ENCODE measurements at regions not wholly inside any gene's neighbourhood (a gene's known extent, or its start where the extent isn't known, plus 50 kb on each side); places are given as distances from the start of the nearest gene placed in this dataset.
A peak's percentile ranks its signal among the peaks of the same experiment; 100 is the strongest.

- H3K36me3 ChIP-seq (ENCODE audit: control insufficient read depth in 2 of 2, extremely low read depth in 1 of 2, insufficient read depth in 2 of 2, low read length in 2 of 2) = no peaks in the 10 kb centered on the region
- H3K4me1 ChIP-seq (ENCODE audit: control insufficient read depth, extremely low read depth, insufficient read depth, low read length) = peaks cover 10% of the 10 kb centered on the region
- no peak overlapping the region for H3K4me3 ChIP-seq (ENCODE audit: control insufficient read depth in 2 of 3, extremely low read depth in 1 of 3, insufficient read depth in 2 of 3, low read depth in 1 of 3, low read length in 3 of 3)
- no peaks in the 10 kb centered on the region for H3K9me3 ChIP-seq (ENCODE audit: control insufficient read depth, low read depth, low read length)
- no peak for TF ChIP-seq CTCF (optimal IDR thresholded peaks at IDR 0.05 in 1 of 3, IDR thresholded peaks at IDR 0.05 in 1 of 3, conservative IDR thresholded peaks at IDR 0.05 in 1 of 3; ENCODE audit: extremely low read depth in 1 of 3, insufficient read depth in 2 of 3, low read length in 3 of 3)
- TF ChIP-seq EZH2 (IDR thresholded peaks at IDR 0.05; ENCODE audit: low read length) = no peak
- FAIRE-seq (no peak), DNase-seq (ENCODE audit: low read depth, low spot score) (no peak)
- H3K4me2 ChIP-seq (ENCODE audit: control insufficient read depth, extremely low read depth, insufficient read depth, low read depth, low read length) = no peak overlapping the region
- H3K9ac ChIP-seq (ENCODE audit: control insufficient read depth, extremely low read depth, insufficient read depth, low read length) = no peak overlapping the region
- no peaks in the 10 kb centered on the region for H3K9me1 ChIP-seq (ENCODE audit: control insufficient read depth, extremely low read depth, insufficient read depth, low read length)
- no peaks in the 10 kb centered on the region for H4K20me1 ChIP-seq (ENCODE audit: control insufficient read depth, extremely low read depth, insufficient read depth, low read length)
- no peak overlapping the region for H2AFZ ChIP-seq (ENCODE audit: control insufficient read depth, low read length)
- no peak overlapping the region for H3K27ac ChIP-seq (ENCODE audit: control insufficient read depth, insufficient read depth, low read length)
- no peaks in the 10 kb centered on the region for H3K79me2 ChIP-seq (ENCODE audit: control insufficient read depth, insufficient read depth, low read length)
- dilution Hi-C loops (cut with MboI; ENCODE audit: extremely low pct_ligation_motif_present, low sequenced_read_pairs) = no loop called here
- H3K27me3 ChIP-seq (ENCODE audit: control insufficient read depth, extremely low read depth, insufficient read depth, low read length) = peaks cover 18% of the 10 kb centered on the region
These were observed 134.9 kb upstream of the HSD17B12 start for GRCh38 chr11:43545610-43546009.

- Histone ChIP-seq H2AFZ (ENCODE audit: control insufficient read depth, low read length) (no peak overlapping the region), H3K27ac (ENCODE audit: control insufficient read depth, insufficient read depth, low read length) (no peak overlapping the region), H3K4me2 (ENCODE audit: control insufficient read depth, extremely low read depth, insufficient read depth, low read depth, low read length) (no peak overlapping the region), H3K9me3 (ENCODE audit: control insufficient read depth, low read depth, low read length) (no peaks in the 10 kb centered on the region), H3K79me2 (ENCODE audit: control insufficient read depth, insufficient read depth, low read length) (no peaks in the 10 kb centered on the region), H3K27me3 (ENCODE audit: control insufficient read depth, extremely low read depth, insufficient read depth, low read length) (peaks cover 18% of the 10 kb centered on the region), H4K20me1 (ENCODE audit: control insufficient read depth, extremely low read depth, insufficient read depth, low read length) (no peaks in the 10 kb centered on the region), H3K4me1 (ENCODE audit: control insufficient read depth, extremely low read depth, insufficient read depth, low read length) (peaks cover 10% of the 10 kb centered on the region), H3K9ac (ENCODE audit: control insufficient read depth, extremely low read depth, insufficient read depth, low read length) (no peak overlapping the region), H3K9me1 (ENCODE audit: control insufficient read depth, extremely low read depth, insufficient read depth, low read length) (no peaks in the 10 kb centered on the region), H3K4me3 (ENCODE audit: control insufficient read depth in 2 of 3, extremely low read depth in 1 of 3, insufficient read depth in 2 of 3, low read depth in 1 of 3, low read length in 3 of 3) (no peak overlapping the region), H3K36me3 (ENCODE audit: control insufficient read depth in 2 of 2, extremely low read depth in 1 of 2, insufficient read depth in 2 of 2, low read length in 2 of 2) (no peaks in the 10 kb centered on the region)
- FAIRE-seq (no peak), DNase-seq (ENCODE audit: low read depth, low spot score) (no peak)
- dilution Hi-C loops (cut with MboI; ENCODE audit: extremely low pct_ligation_motif_present, low sequenced_read_pairs) = no loop called here
- no peak for TF ChIP-seq CTCF (optimal IDR thresholded peaks at IDR 0.05 in 1 of 3, IDR thresholded peaks at IDR 0.05 in 1 of 3, conservative IDR thresholded peaks at IDR 0.05 in 1 of 3; ENCODE audit: extremely low read depth in 1 of 3, insufficient read depth in 2 of 3, low read length in 3 of 3)
- TF ChIP-seq EZH2 (IDR thresholded peaks at IDR 0.05; ENCODE audit: low read length) = peak; percentile 19
These were observed 133.7 kb upstream of the HSD17B12 start for GRCh38 chr11:43546561-43547429.

All from keratinocyte (primary cell).